GM23248 (cell line): ENCODE measurements at regions not wholly inside any gene's neighbourhood (a gene's known extent, or its start where the extent isn't known, plus 50 kb on each side); places are given as distances from the start of the nearest gene placed in this dataset.

Experiments
- EZH2 ChIP-seq: fragments of 200-600 bp; sonication (generic); IDR thresholded peaks from 2 replicates; pipeline ENCODE4 v1.6.1; 2018; ENCODE audit warnings: antibody characterized with exemption, mild to moderate bottlenecking; ENCODE audit not compliant: insufficient read depth, poor library complexity, severe bottlenecking
- EZH2phosphoT487 ChIP-seq: fragments of 200-600 bp; sonication (generic); IDR thresholded peaks from 2 replicates; pipeline ENCODE4 v1.6.1; 2018; ENCODE audit warnings: antibody characterized with exemption, moderate library complexity, mild to moderate bottlenecking, low read depth; ENCODE audit not compliant: insufficient read depth

- TF ChIP-seq EZH2 (no peak), EZH2phosphoT487 (no peak)
These were observed 1576.5 kb downstream of the EFNA5 start for GRCh38 chr5:106094204-106094607.
